Colonic mucosa (tissue), 4 donors: ENCODE measurements at regions not wholly inside any gene's neighbourhood (a gene's known extent, or its start where the extent isn't known, plus 50 kb on each side); places are given as distances from the start of the nearest gene placed in this dataset.

Experiments used
- DNase-seq: peaks from one replicate; pipeline ENCODE4 v3.0.0-alpha.2; 2020
- H3K27ac ChIP-seq: fragments of 200-600 bp; one replicate; pipeline ENCODE4 v1.8.0; 2021
- H3K27me3 ChIP-seq: fragments of 200-600 bp; one replicate; pipeline ENCODE4 v1.8.0; 2021
- H3K36me3 ChIP-seq: fragments of 200-600 bp; one replicate; pipeline ENCODE4 v1.8.0; 2021
- H3K4me1 ChIP-seq: fragments of 200-600 bp; one replicate; pipeline ENCODE4 v1.8.0; 2021; ENCODE audit warnings: mild to moderate bottlenecking
- H3K4me3 ChIP-seq: fragments of 200-600 bp; one replicate; pipeline ENCODE4 v1.8.0; 2021
- H3K9ac ChIP-seq, 2 donors: one replicate each; pipeline ENCODE4 v1.7.0; 2013; ENCODE audit warnings: control low read depth in 2 of 2, low read depth in 2 of 2, low read length in 2 of 2
- H3K9me3 ChIP-seq: fragments of 200-600 bp; one replicate; pipeline ENCODE4 v1.8.0; 2021
- intact Hi-C: fragments of 100-400 bp; cut with DNase I; formaldehyde crosslinking; loops from one replicate; pipeline ENCODE4 v1.14.1; 2022
- TF ChIP-seq, protein P1 (sequence below): fragments of 200-600 bp; IDR thresholded peaks from one replicate; pipeline ENCODE4 v1.8.0; 2022; ENCODE audit warnings: antibody characterized with exemption, mild to moderate bottlenecking
- donor health status: healthy.
- donor health status: DM: no; HTN: no; CAD: no.
- donor health status: DM: no; HTN: no; CAD: no.

DNA sequence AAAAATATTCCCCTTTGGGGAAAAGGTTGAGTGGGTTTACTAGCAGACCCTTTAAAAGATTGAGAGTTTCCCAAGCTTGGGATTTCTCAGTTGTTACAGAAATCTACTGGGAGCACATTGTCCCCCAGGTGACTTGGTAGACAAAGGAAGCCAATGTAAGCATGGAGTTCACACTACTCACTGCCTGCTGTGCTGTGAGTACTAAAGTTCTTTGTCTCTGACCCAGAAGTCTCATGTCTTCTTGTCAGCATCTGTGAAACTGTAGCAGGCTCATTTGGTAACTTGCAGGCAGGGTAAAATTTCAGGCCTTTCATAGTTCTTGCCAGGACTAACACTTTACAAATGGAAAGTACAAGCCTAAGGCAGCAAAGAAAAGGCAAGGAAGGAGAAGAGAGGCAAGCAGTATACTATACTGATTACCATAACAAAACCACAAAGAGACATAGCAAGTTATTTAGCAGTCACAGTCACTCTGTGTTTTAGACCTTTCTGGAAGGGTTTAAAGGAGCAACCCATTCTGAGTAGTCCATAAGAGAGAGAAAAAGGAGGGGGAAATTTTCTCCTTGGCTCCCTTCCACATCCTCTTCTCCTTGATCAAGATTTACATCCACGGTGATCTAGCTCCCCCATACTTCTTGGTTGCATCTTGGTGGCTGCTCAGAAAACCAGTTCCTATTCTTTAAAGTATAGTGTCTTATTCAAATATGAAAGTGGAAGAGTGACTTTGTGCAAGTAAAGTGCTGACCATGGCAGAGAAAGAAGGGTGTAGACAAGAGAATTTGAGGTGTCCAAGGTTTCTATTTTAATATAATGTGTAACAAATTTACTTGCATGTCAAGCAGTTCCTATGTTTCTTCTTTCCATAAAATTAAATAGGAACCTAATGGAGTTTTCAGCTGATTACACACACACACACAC is 160.0 kb upstream of the PDE5A start:
- no peak overlapping the region for H3K9ac ChIP-seq
- DNase-seq = no peak
- intact Hi-C loops = loop anchor here (5.0 kb wide), 2 partner anchors 161 to 226 kb away; partner anchors contain the start of gene PDE5A
- TF ChIP-seq, protein P1, sequence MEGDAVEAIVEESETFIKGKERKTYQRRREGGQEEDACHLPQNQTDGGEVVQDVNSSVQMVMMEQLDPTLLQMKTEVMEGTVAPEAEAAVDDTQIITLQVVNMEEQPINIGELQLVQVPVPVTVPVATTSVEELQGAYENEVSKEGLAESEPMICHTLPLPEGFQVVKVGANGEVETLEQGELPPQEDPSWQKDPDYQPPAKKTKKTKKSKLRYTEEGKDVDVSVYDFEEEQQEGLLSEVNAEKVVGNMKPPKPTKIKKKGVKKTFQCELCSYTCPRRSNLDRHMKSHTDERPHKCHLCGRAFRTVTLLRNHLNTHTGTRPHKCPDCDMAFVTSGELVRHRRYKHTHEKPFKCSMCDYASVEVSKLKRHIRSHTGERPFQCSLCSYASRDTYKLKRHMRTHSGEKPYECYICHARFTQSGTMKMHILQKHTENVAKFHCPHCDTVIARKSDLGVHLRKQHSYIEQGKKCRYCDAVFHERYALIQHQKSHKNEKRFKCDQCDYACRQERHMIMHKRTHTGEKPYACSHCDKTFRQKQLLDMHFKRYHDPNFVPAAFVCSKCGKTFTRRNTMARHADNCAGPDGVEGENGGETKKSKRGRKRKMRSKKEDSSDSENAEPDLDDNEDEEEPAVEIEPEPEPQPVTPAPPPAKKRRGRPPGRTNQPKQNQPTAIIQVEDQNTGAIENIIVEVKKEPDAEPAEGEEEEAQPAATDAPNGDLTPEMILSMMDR = no peak
- H3K9me3 ChIP-seq = no peaks in the 10 kb centered on the region
- no peaks in the 10 kb centered on the region for H3K27me3 ChIP-seq
- H3K27ac ChIP-seq = no peak overlapping the region
- no peaks in the 10 kb centered on the region for H3K36me3 ChIP-seq
- H3K4me1 ChIP-seq = no peaks in the 10 kb centered on the region
- no peak overlapping the region for H3K4me3 ChIP-seq

DNA sequence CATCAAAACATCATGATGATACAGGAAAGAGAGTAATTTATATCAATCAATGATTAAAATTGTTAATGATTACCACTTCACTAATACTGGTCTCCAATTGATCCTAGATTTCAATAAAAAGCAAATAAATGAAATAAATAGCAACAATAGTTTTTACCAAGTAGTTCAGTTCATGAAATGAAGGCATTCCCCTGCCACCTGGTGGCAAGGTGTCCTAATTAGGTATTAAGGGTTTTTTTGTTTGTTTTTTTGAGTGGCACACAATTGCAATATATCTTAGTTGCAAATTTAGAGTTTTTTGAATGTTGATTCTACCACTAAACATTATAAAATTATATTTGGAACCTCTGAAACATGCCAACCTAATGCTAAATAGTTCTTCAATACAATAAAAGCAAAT is 157.4 kb upstream of the PDE5A start:
- intact Hi-C loops = loop anchor here (5.0 kb wide), 2 partner anchors 159 to 224 kb away; partner anchors contain the start of gene PDE5A
- no peaks in the 10 kb centered on the region for H3K4me1 ChIP-seq
- DNase-seq = no peak
- H3K9me3 ChIP-seq = no peaks in the 10 kb centered on the region
- no peak overlapping the region for H3K4me3 ChIP-seq
- TF ChIP-seq, protein P1 = peak; percentile 27
- no peak overlapping the region for H3K27ac ChIP-seq
- H3K9ac ChIP-seq = no peak overlapping the region
- no peaks in the 10 kb centered on the region for H3K27me3 ChIP-seq
- no peaks in the 10 kb centered on the region for H3K36me3 ChIP-seq

DNA sequence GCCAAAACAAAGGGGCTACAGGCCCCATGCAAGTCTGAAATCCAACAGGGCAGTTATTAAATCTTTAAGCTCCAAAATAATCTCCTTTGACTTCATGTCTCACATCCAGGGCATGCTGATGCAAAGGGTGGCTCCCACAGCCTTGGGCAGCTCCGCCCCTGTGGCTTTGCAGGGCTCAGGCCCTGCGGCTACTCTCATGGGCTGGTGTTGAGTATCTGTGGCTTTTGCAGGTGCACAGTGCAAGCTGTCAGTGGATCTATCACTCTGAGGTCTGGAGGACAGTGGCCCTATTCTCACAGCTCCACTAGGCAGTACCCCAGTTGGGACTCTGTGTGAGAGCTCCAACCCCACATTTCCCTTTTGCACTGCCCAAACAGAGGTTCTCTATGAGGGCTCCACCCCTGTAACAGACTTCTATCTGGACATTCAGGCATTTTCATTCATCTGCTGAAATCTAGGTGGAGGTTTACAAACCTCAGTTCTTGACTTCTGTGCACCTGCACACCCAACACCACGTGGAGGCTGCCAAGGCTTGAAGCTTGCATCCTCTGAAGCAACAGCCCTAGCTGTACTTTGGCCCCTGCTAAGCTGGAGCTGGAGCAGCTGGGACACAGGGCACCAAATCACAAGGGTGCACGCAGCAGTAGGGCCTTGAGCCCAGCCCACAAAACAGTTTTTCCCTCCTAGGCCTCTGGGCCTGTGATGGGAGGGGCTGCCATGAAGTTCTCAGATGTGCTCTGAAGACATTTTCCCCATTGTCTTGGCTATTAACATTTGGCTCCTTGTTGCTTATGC is 154.8 kb upstream of the PDE5A start:
- intact Hi-C loops = no loop called here
- Histone ChIP-seq H3K9me3 (no peaks in the 10 kb centered on the region), H3K27ac (no peak overlapping the region), H3K36me3 (no peaks in the 10 kb centered on the region), H3K4me3 (no peak overlapping the region), H3K9ac (no peak overlapping the region), H3K4me1 (no peaks in the 10 kb centered on the region), H3K27me3 (no peaks in the 10 kb centered on the region)
- DNase-seq = no peak
- TF ChIP-seq, protein P1 = no peak

DNA sequence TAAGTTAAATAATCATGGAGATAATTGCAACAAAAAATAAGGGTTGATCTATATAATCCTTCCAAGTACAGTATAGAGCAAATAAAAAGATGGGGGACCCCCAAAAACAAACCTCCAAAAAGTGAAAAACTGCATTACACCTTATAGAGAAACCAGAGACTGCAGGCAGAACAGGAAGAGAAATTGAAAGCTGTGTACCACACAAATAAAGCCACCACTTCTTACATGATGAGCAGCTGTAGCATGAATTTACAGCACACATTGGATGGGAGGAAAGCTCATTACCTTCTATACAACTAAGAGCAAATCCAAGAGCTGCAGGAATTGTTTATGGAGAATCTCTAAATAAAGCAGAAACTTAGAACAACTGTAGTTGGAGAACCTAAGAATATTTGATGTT is 152.4 kb upstream of the PDE5A start:
- no peak overlapping the region for H3K4me3 ChIP-seq
- no peaks in the 10 kb centered on the region for H3K27me3 ChIP-seq
- no peaks in the 10 kb centered on the region for H3K9me3 ChIP-seq
- no peak overlapping the region for H3K27ac ChIP-seq
- no peak for DNase-seq
- no peaks in the 10 kb centered on the region for H3K36me3 ChIP-seq
- no peak overlapping the region for H3K9ac ChIP-seq
- intact Hi-C loops = no loop called here
- TF ChIP-seq, protein P1 = no peak
- no peaks in the 10 kb centered on the region for H3K4me1 ChIP-seq

DNA sequence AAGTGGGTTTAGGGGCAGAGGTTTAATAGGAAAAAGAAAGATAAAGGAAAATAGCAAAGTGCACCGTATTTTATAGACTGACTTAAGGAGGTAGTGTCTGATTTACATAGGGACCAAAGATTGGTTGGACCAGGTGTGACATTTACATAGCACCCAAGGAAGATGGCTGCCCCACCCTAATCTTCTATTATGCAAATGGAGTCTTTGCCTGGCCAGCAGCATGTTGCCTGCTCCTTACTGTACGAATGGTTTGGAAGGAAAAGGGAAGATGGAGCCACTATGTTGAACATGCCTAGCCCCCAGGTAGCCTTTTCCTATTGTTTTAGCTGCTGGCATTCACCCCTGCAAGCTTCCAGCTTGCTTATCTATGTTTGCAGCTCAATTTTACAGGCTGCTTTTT is 146.2 kb upstream of the PDE5A start:
- DNase-seq = no peak
- intact Hi-C loops = no loop called here

More for the DNA sequence above, 146.2 kb upstream of the PDE5A start:
- Histone ChIP-seq H3K36me3 (no peaks in the 10 kb centered on the region), H3K27ac (no peak overlapping the region), H3K4me1 (no peaks in the 10 kb centered on the region), H3K4me3 (no peak overlapping the region), H3K9me3 (no peaks in the 10 kb centered on the region), H3K27me3 (no peaks in the 10 kb centered on the region), H3K9ac (no peak overlapping the region)
- TF ChIP-seq, protein P1 = no peak
